Uterus (tissue), 2 donors: ENCODE measurements at regions not wholly inside any gene's neighbourhood (a gene's known extent, or its start where the extent isn't known, plus 50 kb on each side); places are given as distances from the start of the nearest gene placed in this dataset.

ENCODE experiments used
- CTCF ChIP-seq, 4 experiments: fragments of 200-600 bp in 2 of 4; fragments of 450-650 bp in 2 of 4; sonication (generic) in 2 of 4; IDR thresholded peaks; one replicate each; pipeline ENCODE4 v1.5.1; 2016 to 2019; ENCODE audit warnings: antibody characterized with exemption in 4 of 4, mild to moderate bottlenecking in 2 of 4, moderate library complexity in 1 of 4
- POLR2A ChIP-seq, 2 donors: fragments of 450-650 bp; IDR thresholded peaks; one replicate each; pipeline ENCODE4 v1.6.1; 2016; ENCODE audit warnings: antibody characterized with exemption in 2 of 2, mild to moderate bottlenecking in 1 of 2, moderate library complexity in 1 of 2

GRCh38 chr1:79363430-79363829, 356.9 kb upstream of the ADGRL4 start:
- TF ChIP-seq CTCF (IDR thresholded peaks at IDR 0.05) (no peak), POLR2A (IDR thresholded peaks at IDR 0.05) (no peak)
